DOHH2 (cell line): ENCODE measurements at regions not wholly inside any gene's neighbourhood (a gene's known extent, or its start where the extent isn't known, plus 50 kb on each side); places are given as distances from the start of the nearest gene placed in this dataset.

Source experiments
- H3F3A ChIP-seq: fragments of 200-600 bp; sonication (generic), shearing (Covaris generic); 2 replicates; pipeline ENCODE4 v1.6.0; 2016; ENCODE audit warnings: antibody characterized with exemption, mild to moderate bottlenecking; ENCODE audit not compliant: control insufficient read depth, insufficient read depth
- H3K27ac ChIP-seq: fragments of 200-600 bp; sonication (generic); 2 replicates; pipeline ENCODE4 v1.5.1; 2014; ENCODE audit warnings: low read depth, mild to moderate bottlenecking, low read length, moderate library complexity
- H3K27me3 ChIP-seq: fragments of 200-600 bp; sonication (generic); 2 replicates; pipeline ENCODE4 v1.6.1; 2014; ENCODE audit warnings: mild to moderate bottlenecking, low read length, mixed read lengths; ENCODE audit not compliant: control insufficient read depth
- H3K36me3 ChIP-seq: fragments of 200-600 bp; sonication (generic); 2 replicates; pipeline ENCODE4 v1.6.1; 2014; ENCODE audit warnings: mild to moderate bottlenecking, low read length, moderate library complexity, mixed read lengths; ENCODE audit not compliant: control insufficient read depth
- H3K4me1 ChIP-seq: fragments of 200-600 bp; sonication (generic); 2 replicates; pipeline ENCODE4 v1.6.1; 2014; ENCODE audit warnings: mild to moderate bottlenecking, low read length, mixed read lengths; ENCODE audit not compliant: control insufficient read depth
- H3K4me2 ChIP-seq: fragments of 200-600 bp; sonication (generic); 2 replicates; pipeline ENCODE4 v1.6.0; 2014; ENCODE audit warnings: mild to moderate bottlenecking, low read length, moderate library complexity
- H3K4me3 ChIP-seq: fragments of 200-600 bp; sonication (generic); 2 replicates; pipeline ENCODE4 v1.5.1; 2014; ENCODE audit warnings: mild to moderate bottlenecking, low read length, mixed read lengths
- H3K79me2 ChIP-seq: fragments of 200-600 bp; sonication (generic); 2 replicates; pipeline ENCODE4 v1.6.1; 2014; ENCODE audit warnings: mild to moderate bottlenecking, low read length, mixed read lengths; ENCODE audit not compliant: control insufficient read depth
- H3K9me2 ChIP-seq: fragments of 200-600 bp; sonication (generic); replicated peaks from 2 replicates; pipeline ENCODE4 v1.6.1; 2014; ENCODE audit warnings: mild to moderate bottlenecking, low read length, mixed read lengths; ENCODE audit not compliant: control insufficient read depth
- H3K9me3 ChIP-seq: fragments of 200-600 bp; sonication (generic); 2 replicates; pipeline ENCODE4 v1.6.1; 2014; ENCODE audit warnings: antibody characterized with exemption, low read length, mixed read lengths; ENCODE audit not compliant: control insufficient read depth, insufficient read depth
- H4K20me1 ChIP-seq: fragments of 200-600 bp; sonication (generic); 2 replicates; pipeline ENCODE4 v1.6.0; 2014; ENCODE audit warnings: low read depth, mild to moderate bottlenecking, antibody characterized with exemption, low read length, moderate library complexity; ENCODE audit not compliant: control insufficient read depth, insufficient read depth
- CTCF ChIP-seq: fragments of 200-600 bp; sonication (generic); IDR thresholded peaks from one replicate; pipeline ENCODE4 v1.5.1; 2014; ENCODE audit warnings: antibody characterized with exemption, mild to moderate bottlenecking, low read depth, low read length; ENCODE audit not compliant: poor library complexity, severe bottlenecking
- EZH2phosphoT487 ChIP-seq: fragments of 200-600 bp; sonication (generic); IDR thresholded peaks from 2 replicates; pipeline ENCODE4 v1.6.1; 2017; ENCODE audit warnings: borderline replicate concordance, mild to moderate bottlenecking, antibody characterized with exemption, low read length, moderate library complexity, mixed read lengths

GRCh38 chr16:13438064-13438463, 481.9 kb upstream of the ERCC4 start:
- no peak overlapping the region for H3K4me3 ChIP-seq
- no peaks in the 10 kb centered on the region for H3K79me2 ChIP-seq
- TF ChIP-seq CTCF, result no peak
- TF ChIP-seq EZH2phosphoT487, result no peak
- H3K4me1 ChIP-seq, result peaks cover 11% of the 10 kb centered on the region
- no peak overlapping the region for H3K4me2 ChIP-seq
- H3F3A ChIP-seq, result no peaks in the 10 kb centered on the region
- H3K36me3 ChIP-seq, result no peaks in the 10 kb centered on the region
- no peaks in the 10 kb centered on the region for H4K20me1 ChIP-seq
- no peaks in the 10 kb centered on the region for H3K9me2 ChIP-seq
- H3K27ac ChIP-seq, result no peak overlapping the region
- no peaks in the 10 kb centered on the region for H3K9me3 ChIP-seq
- H3K27me3 ChIP-seq, result no peaks in the 10 kb centered on the region

GRCh38 chr16:13439766-13440165, 480.2 kb upstream of the ERCC4 start:
- Histone ChIP-seq H3K27ac (no peak overlapping the region), H3F3A (no peaks in the 10 kb centered on the region), H3K4me3 (no peak overlapping the region), H3K36me3 (no peaks in the 10 kb centered on the region), H3K27me3 (no peaks in the 10 kb centered on the region), H3K79me2 (no peaks in the 10 kb centered on the region), H4K20me1 (no peaks in the 10 kb centered on the region), H3K4me1 (peaks cover 11% of the 10 kb centered on the region), H3K9me2 (no peaks in the 10 kb centered on the region), H3K4me2 (no peak overlapping the region), H3K9me3 (no peaks in the 10 kb centered on the region)
- TF ChIP-seq EZH2phosphoT487, result no peak
- TF ChIP-seq CTCF, result no peak

DNA sequence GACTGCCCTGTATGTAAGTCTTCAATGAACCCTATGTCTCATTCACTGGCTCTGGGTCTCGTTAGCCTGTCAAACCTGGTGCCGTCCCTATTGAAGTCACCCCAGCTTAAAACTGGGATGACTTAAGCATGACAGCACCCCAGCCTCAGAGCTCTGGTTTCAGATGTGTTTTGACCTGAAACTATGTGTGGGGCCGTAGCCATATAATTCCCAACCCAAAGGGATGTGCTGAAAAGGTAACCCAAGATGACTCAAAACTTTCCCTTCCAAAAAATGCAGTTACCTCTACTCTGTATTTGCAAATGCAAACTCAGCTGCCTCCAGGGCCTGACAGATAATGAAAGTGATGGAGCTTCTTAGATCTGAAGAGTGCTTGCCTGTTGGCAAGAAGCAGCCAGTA, 478.3 kb upstream of the ERCC4 start:
- Histone ChIP-seq H3K4me2 (no peak overlapping the region), H3K9me2 (no peaks in the 10 kb centered on the region)

More for the DNA sequence above, 478.3 kb upstream of the ERCC4 start:
- Histone ChIP-seq H3K36me3 (no peaks in the 10 kb centered on the region), H3K4me3 (no peak overlapping the region), H3K27me3 (no peaks in the 10 kb centered on the region), H3K27ac (no peak overlapping the region), H3K79me2 (no peaks in the 10 kb centered on the region), H3K4me1 (peaks cover 2% of the 10 kb centered on the region), H3K9me3 (no peaks in the 10 kb centered on the region), H3F3A (no peaks in the 10 kb centered on the region), H4K20me1 (no peaks in the 10 kb centered on the region)
- no peak for TF ChIP-seq CTCF
- TF ChIP-seq EZH2phosphoT487, result no peak
